ENCODE measurements at regions not wholly inside any gene's neighbourhood (a gene's known extent, or its start where the extent isn't known, plus 50 kb on each side); places are given as distances from the start of the nearest gene placed in this dataset.

GRCh38 chr5:89020926-89021610 is 138.1 kb upstream of the MEF2C start:
- Histone ChIP-seq H3K4me1 (no peaks in the 10 kb centered on the region), H3K36me3 (no peaks in the 10 kb centered on the region), H3K27ac (no peak overlapping the region), H3K27me3 (no peaks in the 10 kb centered on the region), H3K4me3 (no peak overlapping the region), H3K9me3 (no peaks in the 10 kb centered on the region)
- intact Hi-C loops (cut with DNase I; ENCODE audit: low total_unique reads), result no loop called here
- TF ChIP-seq EP300 (IDR thresholded peaks at IDR 0.05) (no peak), POLR2A (IDR thresholded peaks at IDR 0.05) (no peak), POLR2AphosphoS5 (IDR thresholded peaks at IDR 0.05) (no peak), CTCF (IDR thresholded peaks at IDR 0.05) (no peak)
- no peak for DNase-seq
- WGBS, 5 donors, result 86 to 94% (median 92%) methylated on average over 4 of the region's 4 CpGs

- no peak for TF ChIP-seq POLR2AphosphoS5 (IDR thresholded peaks at IDR 0.05)
- no peak for TF ChIP-seq POLR2A (IDR thresholded peaks at IDR 0.05)
- TF ChIP-seq EP300 (IDR thresholded peaks at IDR 0.05), result no peak
- Histone ChIP-seq H3K9me3 (no peaks in the 10 kb centered on the region), H3K4me3 (no peak overlapping the region), H3K4me1 (no peaks in the 10 kb centered on the region), H3K27ac (no peak overlapping the region), H3K27me3 (no peaks in the 10 kb centered on the region), H3K36me3 (no peaks in the 10 kb centered on the region)
- intact Hi-C loops (cut with DNase I; ENCODE audit: low total_unique reads), result no loop called here
- DNase-seq, result no peak
- 86 to 91% (median 88%) methylated on average over 3 of the region's 3 CpGs for WGBS, 5 donors
Measured at GRCh38 chr5:89016741-89017303, 133.8 kb upstream of the MEF2C start.

- Histone ChIP-seq H3K27me3 (no peaks in the 10 kb centered on the region), H3K4me1 (no peaks in the 10 kb centered on the region), H3K4me3 (no peak overlapping the region), H3K9me3 (no peaks in the 10 kb centered on the region), H3K27ac (no peak overlapping the region), H3K36me3 (no peaks in the 10 kb centered on the region)
- TF ChIP-seq CTCF (IDR thresholded peaks at IDR 0.05) (no peak), EP300 (IDR thresholded peaks at IDR 0.05) (no peak), POLR2A (IDR thresholded peaks at IDR 0.05) (no peak), POLR2AphosphoS5 (IDR thresholded peaks at IDR 0.05) (no peak)
- intact Hi-C loops (cut with DNase I; ENCODE audit: low total_unique reads), result no loop called here
- no peak for DNase-seq
- 57 to 74% (median 63%) methylated on average over 1 of the region's 1 CpG for WGBS, 5 donors
Measured at GRCh38 chr5:89015409-89015808, 132.4 kb upstream of the MEF2C start.

- no peaks in the 10 kb centered on the region for H3K27me3 ChIP-seq
- no peaks in the 10 kb centered on the region for H3K9me3 ChIP-seq
- no peaks in the 10 kb centered on the region for H3K36me3 ChIP-seq
- no peaks in the 10 kb centered on the region for H3K4me1 ChIP-seq
- TF ChIP-seq CTCF (IDR thresholded peaks at IDR 0.05), result no peak
- TF ChIP-seq POLR2AphosphoS5 (IDR thresholded peaks at IDR 0.05), result no peak
- TF ChIP-seq EP300 (IDR thresholded peaks at IDR 0.05), result no peak
- H3K27ac ChIP-seq, result no peak overlapping the region
- intact Hi-C loops (cut with DNase I; ENCODE audit: low total_unique reads), result no loop called here
- WGBS, 5 donors, result 55 to 75% (median 64%) methylated on average over 6 of the region's 6 CpGs
- DNase-seq, result no peak
- H3K4me3 ChIP-seq, result no peak overlapping the region
Measured at GRCh38 chr5:89011778-89012711, 129.1 kb upstream of the MEF2C start.

Measured in stomach (tissue), 8 donors.